Coronary artery (tissue), 2 donors: ENCODE measurements at regions not wholly inside any gene's neighbourhood (a gene's known extent, or its start where the extent isn't known, plus 50 kb on each side); places are given as distances from the start of the nearest gene placed in this dataset.

Experiments used
- DNase-seq: peaks from one replicate; pipeline ENCODE4 v3.0.0-alpha.2; 2017; ENCODE audit warnings: low spot score
- H3K27ac ChIP-seq, 2 donors: fragments of 200-600 bp; sonication (generic); one replicate each; pipeline ENCODE4 v1.5.1; 2016 to 2019
- H3K4me3 ChIP-seq: fragments of 200-600 bp; sonication (generic); 2 replicates; pipeline ENCODE4 v1.5.1; 2016; ENCODE audit warnings: mild to moderate bottlenecking, moderate library complexity
- CTCF ChIP-seq: fragments of 200-600 bp; sonication (generic); IDR thresholded peaks from one replicate; pipeline ENCODE4 v1.5.1; 2019; ENCODE audit warnings: antibody characterized with exemption

DNA sequence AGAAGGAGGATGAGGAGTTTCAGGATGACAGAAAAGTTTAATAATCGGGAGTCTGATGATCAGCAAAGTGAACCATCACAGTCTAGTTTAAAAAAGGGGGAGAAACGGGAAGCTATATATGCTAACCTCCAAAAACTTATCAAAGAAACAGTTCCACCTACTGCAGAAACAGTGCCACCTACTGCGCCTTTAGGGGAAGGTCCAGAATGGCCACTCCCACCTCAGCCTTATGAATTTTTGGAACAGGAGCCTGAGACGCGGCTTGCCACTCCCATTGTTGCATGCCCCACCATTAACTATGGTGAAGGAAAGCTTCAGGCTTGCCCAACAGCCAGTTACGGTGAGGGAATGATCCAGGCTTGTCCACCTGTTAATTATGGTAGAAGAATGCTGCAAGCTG, 929.0 kb downstream of the SLITRK6 start:
- no peak for TF ChIP-seq CTCF
- DNase-seq, result no peak

GRCh38 chr13:84867246-84867645, 932.0 kb downstream of the SLITRK6 start:
- no peak for TF ChIP-seq CTCF
- no peak for DNase-seq
- H3K27ac ChIP-seq, result no peak overlapping the region
- H3K4me3 ChIP-seq, result no peak overlapping the region

More for the DNA sequence above, 929.0 kb downstream of the SLITRK6 start:
- Histone ChIP-seq H3K27ac (no peak overlapping the region), H3K4me3 (no peak overlapping the region)

GRCh38 chr13:84865783-84866221, 933.4 kb downstream of the SLITRK6 start:
- no peak overlapping the region for H3K27ac ChIP-seq
- no peak overlapping the region for H3K4me3 ChIP-seq
- TF ChIP-seq CTCF, result no peak
- DNase-seq, result no peak

DNA sequence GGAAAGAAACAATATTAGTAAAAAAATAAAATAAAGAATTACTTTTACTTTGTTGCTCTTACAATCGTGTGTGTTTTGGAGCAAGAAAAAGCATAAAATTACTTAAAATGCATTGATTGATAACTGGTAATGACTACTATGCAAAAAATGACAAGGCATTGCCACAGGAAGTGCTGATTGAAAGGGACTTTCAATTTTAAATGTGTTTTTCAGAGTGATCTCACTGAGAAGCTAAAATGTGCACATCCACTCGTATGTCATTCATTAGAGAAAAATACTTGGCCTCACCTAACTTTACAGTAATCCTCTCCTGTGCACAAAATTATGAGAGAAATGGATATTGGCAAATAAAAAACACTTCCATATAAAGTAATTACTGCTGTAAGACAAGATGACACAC, 934.9 kb downstream of the SLITRK6 start:
- Histone ChIP-seq H3K27ac (no peak overlapping the region), H3K4me3 (no peak overlapping the region)
- no peak for TF ChIP-seq CTCF
- no peak for DNase-seq

- no peak for TF ChIP-seq CTCF
- no peak overlapping the region for H3K27ac ChIP-seq
- H3K4me3 ChIP-seq, result no peak overlapping the region
- DNase-seq, result no peak
These were observed 952.1 kb downstream of the SLITRK6 start for GRCh38 chr13:84847107-84847506.

- no peak for DNase-seq
- TF ChIP-seq CTCF, result no peak
These were observed 953.2 kb downstream of the SLITRK6 start for GRCh38 chr13:84845907-84846619.

GRCh38 chr13:84844473-84844872, 954.7 kb downstream of the SLITRK6 start:
- no peak for DNase-seq
- TF ChIP-seq CTCF, result no peak
- H3K27ac ChIP-seq, result no peak overlapping the region
- no peak overlapping the region for H3K4me3 ChIP-seq

More at GRCh38 chr13:84845907-84846619, 953.2 kb downstream of the SLITRK6 start:
- no peak overlapping the region for H3K27ac ChIP-seq
- H3K4me3 ChIP-seq, result no peak overlapping the region
